GM19238 (cell line): ENCODE measurements at regions not wholly inside any gene's neighbourhood (a gene's known extent, or its start where the extent isn't known, plus 50 kb on each side); places are given as distances from the start of the nearest gene placed in this dataset.

ENCODE experiments used
- DNase-seq: peaks from one replicate; pipeline ENCODE4 v3.0.0; 2011; ENCODE audit warnings: low spot score; ENCODE audit not compliant: insufficient read length

GRCh38 chr2:118665784-118666529, 181.5 kb downstream of the EN1 start:
- no peak for DNase-seq

GRCh38 chr2:118661179-118661578, 186.3 kb downstream of the EN1 start:
- no peak for DNase-seq

GRCh38 chr2:118658596-118659198, 188.8 kb downstream of the EN1 start:
- DNase-seq, result no peak

GRCh38 chr2:118657466-118657865, 190.0 kb downstream of the EN1 start:
- no peak for DNase-seq

GRCh38 chr2:118654945-118655344, 192.5 kb downstream of the EN1 start:
- no peak for DNase-seq

- DNase-seq, result no peak
Observed at GRCh38 chr2:118650327-118650726, 197.1 kb downstream of the EN1 start.

- no peak for DNase-seq
Observed at GRCh38 chr2:118645876-118646275, 201.6 kb downstream of the EN1 start.

GRCh38 chr2:118644190-118644589, 203.3 kb downstream of the EN1 start:
- no peak for DNase-seq

GRCh38 chr2:118643294-118643693, 204.2 kb downstream of the EN1 start:
- no peak for DNase-seq

- no peak for DNase-seq
Observed at GRCh38 chr2:118642501-118642900, 204.9 kb downstream of the EN1 start.

GRCh38 chr2:118641711-118642110, 205.7 kb downstream of the EN1 start:
- DNase-seq, result no peak

- DNase-seq, result no peak
Observed at GRCh38 chr2:118639371-118639770, 208.1 kb downstream of the EN1 start.

- DNase-seq, result no peak
Observed at GRCh38 chr2:118638453-118638852, 209.0 kb downstream of the EN1 start.

GRCh38 chr2:118635891-118636290, 211.6 kb downstream of the EN1 start:
- no peak for DNase-seq

GRCh38 chr2:118634876-118635275, 212.6 kb downstream of the EN1 start:
- no peak for DNase-seq

GRCh38 chr2:118633371-118634018, 214.0 kb downstream of the EN1 start:
- DNase-seq, result no peak

GRCh38 chr2:118632921-118633320, 214.5 kb downstream of the EN1 start:
- no peak for DNase-seq

GRCh38 chr2:118627156-118627555, 220.3 kb downstream of the EN1 start:
- no peak for DNase-seq

GRCh38 chr2:118622913-118623312, 224.5 kb downstream of the EN1 start:
- no peak for DNase-seq

- DNase-seq, result no peak
Observed at GRCh38 chr2:118622108-118622507, 225.3 kb downstream of the EN1 start.

GRCh38 chr2:118618279-118618678, 229.2 kb downstream of the EN1 start:
- no peak for DNase-seq

- DNase-seq, result no peak
Observed at GRCh38 chr2:118616432-118616831, 231.0 kb downstream of the EN1 start.

- DNase-seq, result no peak
Observed at GRCh38 chr2:118614841-118615271, 232.6 kb downstream of the EN1 start.
